Type B pancreatic cell (in vitro differentiated cells): ENCODE measurements at regions not wholly inside any gene's neighbourhood (a gene's known extent, or its start where the extent isn't known, plus 50 kb on each side); places are given as distances from the start of the nearest gene placed in this dataset.

Source experiments
- DNase-seq: peaks from one replicate; pipeline ENCODE4 v3.0.0; 2021; ENCODE audit warnings: mixed read lengths; ENCODE audit not compliant: unreplicated experiment; ENCODE audit errors: extremely low spot score
- H3K27ac Mint-ChIP-seq: 2 replicates; pipeline ENCODE4 v1.8.0; 2021; ENCODE audit warnings: mild to moderate bottlenecking, mixed read lengths
- H3K27me3 Mint-ChIP-seq: 2 replicates; pipeline ENCODE4 v1.8.0; 2021; ENCODE audit warnings: mixed read lengths
- H3K36me3 Mint-ChIP-seq: 2 replicates; pipeline ENCODE4 v1.8.0; 2021; ENCODE audit warnings: mixed read lengths
- H3K4me1 Mint-ChIP-seq: one replicate; pipeline ENCODE4 v1.8.0; 2021; ENCODE audit warnings: mixed read lengths; ENCODE audit not compliant: unreplicated experiment
- H3K4me3 Mint-ChIP-seq: 2 replicates; pipeline ENCODE4 v1.8.0; 2021; ENCODE audit warnings: mild to moderate bottlenecking, mixed read lengths
- H3K9me3 Mint-ChIP-seq: 2 replicates; pipeline ENCODE4 v1.8.0; 2021; ENCODE audit warnings: mixed read lengths
- CTCF ChIP-seq: fragments of 200-600 bp; sonication (generic); conservative IDR thresholded peaks from 2 replicates; pipeline ENCODE4 v1.5.0; 2021; ENCODE audit warnings: antibody characterized with exemption, mild to moderate bottlenecking

- TF ChIP-seq CTCF: no peak
- no peak for DNase-seq
- H3K27ac Mint-ChIP-seq: no peak overlapping the region
Measured at GRCh38 chr1:83087851-83088250, 911.1 kb downstream of the TTLL7 start.

GRCh38 chr1:83086986-83087512 lies 911.9 kb downstream of the TTLL7 start:
- H3K4me1 Mint-ChIP-seq: peaks cover 6% of the 10 kb centered on the region
- H3K36me3 Mint-ChIP-seq: no peaks in the 10 kb centered on the region

More at GRCh38 chr1:83087851-83088250, 911.1 kb downstream of the TTLL7 start:
- Mint-ChIP-seq H3K27me3 (no peaks in the 10 kb centered on the region), H3K4me1 (peaks cover 6% of the 10 kb centered on the region), H3K9me3 (no peaks in the 10 kb centered on the region), H3K4me3 (no peak overlapping the region), H3K36me3 (no peaks in the 10 kb centered on the region)

GRCh38 chr1:83086346-83086745 lies 912.6 kb downstream of the TTLL7 start:
- DNase-seq: no peak
- Mint-ChIP-seq H3K27ac (no peak overlapping the region), H3K27me3 (no peaks in the 10 kb centered on the region), H3K36me3 (no peaks in the 10 kb centered on the region), H3K4me3 (no peak overlapping the region), H3K4me1 (peaks cover 6% of the 10 kb centered on the region), H3K9me3 (peaks cover 1% of the 10 kb centered on the region)
- no peak for TF ChIP-seq CTCF

More at GRCh38 chr1:83086986-83087512, 911.9 kb downstream of the TTLL7 start:
- Mint-ChIP-seq H3K27ac (no peak overlapping the region), H3K9me3 (no peaks in the 10 kb centered on the region), H3K4me3 (no peak overlapping the region), H3K27me3 (no peaks in the 10 kb centered on the region)
- no peak for DNase-seq
- TF ChIP-seq CTCF: no peak

- H3K27me3 Mint-ChIP-seq: no peaks in the 10 kb centered on the region
- TF ChIP-seq CTCF: no peak
- no peak overlapping the region for H3K27ac Mint-ChIP-seq
- H3K9me3 Mint-ChIP-seq: peaks cover 6% of the 10 kb centered on the region
- peaks cover 6% of the 10 kb centered on the region for H3K4me1 Mint-ChIP-seq
- H3K36me3 Mint-ChIP-seq: no peaks in the 10 kb centered on the region
- DNase-seq: no peak
- no peak overlapping the region for H3K4me3 Mint-ChIP-seq
Measured at GRCh38 chr1:83083589-83084224, 915.2 kb downstream of the TTLL7 start.

GRCh38 chr1:83077411-83077810 lies 921.5 kb downstream of the TTLL7 start:
- no peak for TF ChIP-seq CTCF
- Mint-ChIP-seq H3K27ac (no peak overlapping the region), H3K27me3 (no peaks in the 10 kb centered on the region), H3K36me3 (no peaks in the 10 kb centered on the region), H3K4me3 (no peak overlapping the region), H3K4me1 (peaks cover 5% of the 10 kb centered on the region), H3K9me3 (peaks cover 9% of the 10 kb centered on the region)
- DNase-seq: no peak
